ENCODE measurements at regions not wholly inside any gene's neighbourhood (a gene's known extent, or its start where the extent isn't known, plus 50 kb on each side); places are given as distances from the start of the nearest gene placed in this dataset.

DNA sequence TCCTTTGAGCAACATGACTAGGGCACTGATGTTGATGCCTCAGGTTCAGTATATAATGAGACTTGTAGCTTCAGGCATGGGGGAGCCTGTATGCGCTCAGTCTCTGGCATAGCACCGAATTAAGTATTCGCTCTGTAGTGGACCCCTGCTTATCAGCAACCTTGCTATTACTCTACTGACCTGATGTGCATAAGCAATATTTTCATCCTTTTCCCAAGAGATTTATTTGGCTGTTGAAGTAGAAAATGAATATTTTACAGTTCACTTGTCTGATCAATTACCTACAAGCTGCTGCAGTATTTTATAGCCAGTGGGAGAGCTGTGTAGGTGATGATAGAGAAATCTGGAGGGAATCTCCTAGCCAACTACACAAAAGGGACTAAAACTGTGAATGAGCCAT is 781.6 kb upstream of the PHF14 start:
- Histone ChIP-seq H3K9me3 (ENCODE audit: low read depth, low read length, poor library complexity, severe bottlenecking) (no peaks in the 10 kb centered on the region), H3K4me3 (ENCODE audit: low read depth, low read length, poor library complexity, severe bottlenecking) (no peak overlapping the region), H3K36me3 (ENCODE audit: insufficient read depth, low read length, poor library complexity, severe bottlenecking) (no peaks in the 10 kb centered on the region), H3K27me3 (replicated peaks; ENCODE audit: insufficient read depth, low read depth, low read length, poor library complexity) (no peaks in the 10 kb centered on the region), H3K4me1 (ENCODE audit: insufficient read depth, low read length, poor library complexity, severe bottlenecking) (no peaks in the 10 kb centered on the region), H3K27ac (ENCODE audit: low read depth, low read length, poor library complexity, severe bottlenecking) (no peak overlapping the region)
- ChIA-PET POLR2A (ENCODE audit: low non-redundant PET) (no interaction called here), CTCF (no interaction called here)
- no peak for DNase-seq (ENCODE audit: low spot score)
- intact Hi-C loops (cut with micrococcal nuclease; ENCODE audit: unreplicated experiment): no loop called here
- no TSS peak for BruUV-seq (replicated peaks)
- TF ChIP-seq, protein P1, sequence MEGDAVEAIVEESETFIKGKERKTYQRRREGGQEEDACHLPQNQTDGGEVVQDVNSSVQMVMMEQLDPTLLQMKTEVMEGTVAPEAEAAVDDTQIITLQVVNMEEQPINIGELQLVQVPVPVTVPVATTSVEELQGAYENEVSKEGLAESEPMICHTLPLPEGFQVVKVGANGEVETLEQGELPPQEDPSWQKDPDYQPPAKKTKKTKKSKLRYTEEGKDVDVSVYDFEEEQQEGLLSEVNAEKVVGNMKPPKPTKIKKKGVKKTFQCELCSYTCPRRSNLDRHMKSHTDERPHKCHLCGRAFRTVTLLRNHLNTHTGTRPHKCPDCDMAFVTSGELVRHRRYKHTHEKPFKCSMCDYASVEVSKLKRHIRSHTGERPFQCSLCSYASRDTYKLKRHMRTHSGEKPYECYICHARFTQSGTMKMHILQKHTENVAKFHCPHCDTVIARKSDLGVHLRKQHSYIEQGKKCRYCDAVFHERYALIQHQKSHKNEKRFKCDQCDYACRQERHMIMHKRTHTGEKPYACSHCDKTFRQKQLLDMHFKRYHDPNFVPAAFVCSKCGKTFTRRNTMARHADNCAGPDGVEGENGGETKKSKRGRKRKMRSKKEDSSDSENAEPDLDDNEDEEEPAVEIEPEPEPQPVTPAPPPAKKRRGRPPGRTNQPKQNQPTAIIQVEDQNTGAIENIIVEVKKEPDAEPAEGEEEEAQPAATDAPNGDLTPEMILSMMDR (conservative IDR thresholded peaks at IDR 0.05; ENCODE audit: low read depth, low read length): no peak
- TF ChIP-seq EZH2 (IDR thresholded peaks at IDR 0.05; ENCODE audit: borderline replicate concordance, low read depth, low read length, poor library complexity, severe bottlenecking): no peak

GRCh38 chr7:10205696-10206095 is 768.0 kb upstream of the PHF14 start:
- BruUV-seq (replicated peaks): no TSS peak
- intact Hi-C loops (cut with micrococcal nuclease; ENCODE audit: unreplicated experiment): no loop called here
- POLR2A ChIA-PET (ENCODE audit: low non-redundant PET): no interaction called here
- Histone ChIP-seq H3K36me3 (ENCODE audit: insufficient read depth, low read length, poor library complexity, severe bottlenecking) (no peaks in the 10 kb centered on the region), H3K27me3 (replicated peaks; ENCODE audit: insufficient read depth, low read depth, low read length, poor library complexity) (no peaks in the 10 kb centered on the region), H3K9me3 (ENCODE audit: low read depth, low read length, poor library complexity, severe bottlenecking) (peaks cover 4% of the 10 kb centered on the region), H3K4me1 (ENCODE audit: insufficient read depth, low read length, poor library complexity, severe bottlenecking) (no peaks in the 10 kb centered on the region), H3K27ac (ENCODE audit: low read depth, low read length, poor library complexity, severe bottlenecking) (no peak overlapping the region), H3K4me3 (ENCODE audit: low read depth, low read length, poor library complexity, severe bottlenecking) (no peak overlapping the region)
- TF ChIP-seq EZH2 (IDR thresholded peaks at IDR 0.05; ENCODE audit: borderline replicate concordance, low read depth, low read length, poor library complexity, severe bottlenecking): no peak
- TF ChIP-seq, protein P1 (conservative IDR thresholded peaks at IDR 0.05; ENCODE audit: low read depth, low read length): no peak
- DNase-seq (ENCODE audit: low spot score): no peak
- CTCF ChIA-PET: no interaction called here

DNA sequence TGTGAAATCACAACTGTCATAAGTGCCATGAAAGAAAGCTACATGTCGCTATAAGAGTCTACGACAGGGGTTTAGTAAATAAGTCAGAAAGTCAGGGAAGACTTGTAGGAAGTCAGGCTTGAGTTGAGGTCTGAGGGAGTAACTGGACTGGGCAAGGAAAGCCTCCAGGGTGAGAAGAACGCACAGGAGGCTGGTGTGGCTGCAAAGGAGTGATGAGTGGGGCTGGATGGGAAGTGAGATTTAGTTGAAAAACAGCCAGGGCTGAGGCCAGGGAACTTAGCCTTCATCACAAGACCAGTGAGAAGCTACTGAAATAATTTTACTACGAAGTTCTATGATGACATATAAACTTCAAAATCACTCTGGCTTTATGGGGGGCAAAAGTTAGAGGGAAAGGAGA is 763.7 kb upstream of the PHF14 start:
- peaks cover 7% of the 10 kb centered on the region for H3K9me3 ChIP-seq (ENCODE audit: low read depth, low read length, poor library complexity, severe bottlenecking)
- intact Hi-C loops (cut with micrococcal nuclease; ENCODE audit: unreplicated experiment): no loop called here
- no peak for TF ChIP-seq EZH2 (IDR thresholded peaks at IDR 0.05; ENCODE audit: borderline replicate concordance, low read depth, low read length, poor library complexity, severe bottlenecking)
- TF ChIP-seq, protein P1 (conservative IDR thresholded peaks at IDR 0.05; ENCODE audit: low read depth, low read length): no peak
- DNase-seq (ENCODE audit: low spot score): no peak
- no peak overlapping the region for H3K4me3 ChIP-seq (ENCODE audit: low read depth, low read length, poor library complexity, severe bottlenecking)
- no peak overlapping the region for H3K27ac ChIP-seq (ENCODE audit: low read depth, low read length, poor library complexity, severe bottlenecking)
- CTCF ChIA-PET: no interaction called here
- POLR2A ChIA-PET (ENCODE audit: low non-redundant PET): no interaction called here
- H3K27me3 ChIP-seq (replicated peaks; ENCODE audit: insufficient read depth, low read depth, low read length, poor library complexity): no peaks in the 10 kb centered on the region
- no TSS peak for BruUV-seq (replicated peaks)
- H3K36me3 ChIP-seq (ENCODE audit: insufficient read depth, low read length, poor library complexity, severe bottlenecking): no peaks in the 10 kb centered on the region
- H3K4me1 ChIP-seq (ENCODE audit: insufficient read depth, low read length, poor library complexity, severe bottlenecking): no peaks in the 10 kb centered on the region
